ENCODE measurements at regions not wholly inside any gene's neighbourhood (a gene's known extent, or its start where the extent isn't known, plus 50 kb on each side); places are given as distances from the start of the nearest gene placed in this dataset.

DNA sequence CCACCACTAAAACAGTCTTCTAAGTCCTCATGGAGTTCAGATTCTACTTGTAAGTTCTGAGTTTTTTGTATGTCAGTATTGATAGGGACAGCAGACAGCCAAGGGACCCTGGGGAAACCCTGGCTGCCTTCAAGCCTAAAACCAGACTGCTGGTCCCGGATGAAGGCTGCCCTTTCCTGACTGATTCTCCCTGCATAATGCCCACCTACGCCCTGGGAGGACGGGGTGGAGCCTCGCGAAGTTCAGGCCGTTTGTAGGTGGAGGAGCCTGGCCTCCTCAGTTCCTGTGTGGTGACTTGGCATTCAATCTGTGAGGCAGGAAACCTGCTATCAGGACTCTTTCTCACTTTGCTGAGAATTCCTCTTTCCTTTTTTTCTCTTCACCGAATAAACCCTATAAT, 120.3 kb upstream of the LGSN start:
- H3K4me1 ChIP-seq (ENCODE audit: insufficient read depth, low read length) = no peaks in the 10 kb centered on the region
- no peaks in the 10 kb centered on the region for H3K9me3 ChIP-seq (ENCODE audit: low read depth, low read length)
- no peak overlapping the region for H3K27ac ChIP-seq (ENCODE audit: low read depth, low read length)
- no peaks in the 10 kb centered on the region for H4K20me1 ChIP-seq (ENCODE audit: insufficient read depth, low read length)
- H3K4me3 ChIP-seq (ENCODE audit: insufficient read depth, low read length) = no peak overlapping the region
- H3K4me2 ChIP-seq (ENCODE audit: insufficient read depth, low read length) = no peak overlapping the region
- H3K36me3 ChIP-seq (ENCODE audit: insufficient read depth, low read length) = no peaks in the 10 kb centered on the region
- H3K79me2 ChIP-seq (ENCODE audit: insufficient read depth, low read length) = no peaks in the 10 kb centered on the region
- no peak overlapping the region for H2AFZ ChIP-seq (ENCODE audit: low read length)
- DNase-seq (ENCODE audit: insufficient read length, low spot score, missing footprints) = no peak
- TF ChIP-seq, protein P1, sequence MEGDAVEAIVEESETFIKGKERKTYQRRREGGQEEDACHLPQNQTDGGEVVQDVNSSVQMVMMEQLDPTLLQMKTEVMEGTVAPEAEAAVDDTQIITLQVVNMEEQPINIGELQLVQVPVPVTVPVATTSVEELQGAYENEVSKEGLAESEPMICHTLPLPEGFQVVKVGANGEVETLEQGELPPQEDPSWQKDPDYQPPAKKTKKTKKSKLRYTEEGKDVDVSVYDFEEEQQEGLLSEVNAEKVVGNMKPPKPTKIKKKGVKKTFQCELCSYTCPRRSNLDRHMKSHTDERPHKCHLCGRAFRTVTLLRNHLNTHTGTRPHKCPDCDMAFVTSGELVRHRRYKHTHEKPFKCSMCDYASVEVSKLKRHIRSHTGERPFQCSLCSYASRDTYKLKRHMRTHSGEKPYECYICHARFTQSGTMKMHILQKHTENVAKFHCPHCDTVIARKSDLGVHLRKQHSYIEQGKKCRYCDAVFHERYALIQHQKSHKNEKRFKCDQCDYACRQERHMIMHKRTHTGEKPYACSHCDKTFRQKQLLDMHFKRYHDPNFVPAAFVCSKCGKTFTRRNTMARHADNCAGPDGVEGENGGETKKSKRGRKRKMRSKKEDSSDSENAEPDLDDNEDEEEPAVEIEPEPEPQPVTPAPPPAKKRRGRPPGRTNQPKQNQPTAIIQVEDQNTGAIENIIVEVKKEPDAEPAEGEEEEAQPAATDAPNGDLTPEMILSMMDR (IDR thresholded peaks at IDR 0.05; ENCODE audit: extremely low read depth, low read depth, low read length) = no peak
- H3K27me3 ChIP-seq (ENCODE audit: insufficient read depth, low read length) = no peaks in the 10 kb centered on the region

GRCh38 chr6:63440594-63440993, 120.8 kb upstream of the LGSN start:
- DNase-seq (ENCODE audit: insufficient read length, low spot score, missing footprints) = no peak
- Histone ChIP-seq H3K4me1 (ENCODE audit: insufficient read depth, low read length) (no peaks in the 10 kb centered on the region), H3K79me2 (ENCODE audit: insufficient read depth, low read length) (no peaks in the 10 kb centered on the region), H3K9me3 (ENCODE audit: low read depth, low read length) (no peaks in the 10 kb centered on the region), H3K4me3 (ENCODE audit: insufficient read depth, low read length) (no peak overlapping the region), H3K27ac (ENCODE audit: low read depth, low read length) (no peak overlapping the region), H3K27me3 (ENCODE audit: insufficient read depth, low read length) (no peaks in the 10 kb centered on the region), H2AFZ (ENCODE audit: low read length) (no peak overlapping the region), H3K36me3 (ENCODE audit: insufficient read depth, low read length) (no peaks in the 10 kb centered on the region), H3K4me2 (ENCODE audit: insufficient read depth, low read length) (no peak overlapping the region), H4K20me1 (ENCODE audit: insufficient read depth, low read length) (no peaks in the 10 kb centered on the region)
- TF ChIP-seq, protein P1 (IDR thresholded peaks at IDR 0.05; ENCODE audit: extremely low read depth, low read depth, low read length) = no peak

- Histone ChIP-seq H3K4me2 (ENCODE audit: insufficient read depth, low read length) (no peak overlapping the region), H3K79me2 (ENCODE audit: insufficient read depth, low read length) (no peaks in the 10 kb centered on the region), H3K27ac (ENCODE audit: low read depth, low read length) (no peak overlapping the region), H2AFZ (ENCODE audit: low read length) (no peak overlapping the region), H3K36me3 (ENCODE audit: insufficient read depth, low read length) (no peaks in the 10 kb centered on the region), H3K4me1 (ENCODE audit: insufficient read depth, low read length) (no peaks in the 10 kb centered on the region), H3K9me3 (ENCODE audit: low read depth, low read length) (no peaks in the 10 kb centered on the region), H3K27me3 (ENCODE audit: insufficient read depth, low read length) (no peaks in the 10 kb centered on the region), H3K4me3 (ENCODE audit: insufficient read depth, low read length) (no peak overlapping the region), H4K20me1 (ENCODE audit: insufficient read depth, low read length) (no peaks in the 10 kb centered on the region)
- DNase-seq (ENCODE audit: insufficient read length, low spot score, missing footprints) = no peak
- TF ChIP-seq, protein P1 (IDR thresholded peaks at IDR 0.05; ENCODE audit: extremely low read depth, low read depth, low read length) = no peak
Observed at GRCh38 chr6:63441266-63441956, 121.6 kb upstream of the LGSN start.

DNA sequence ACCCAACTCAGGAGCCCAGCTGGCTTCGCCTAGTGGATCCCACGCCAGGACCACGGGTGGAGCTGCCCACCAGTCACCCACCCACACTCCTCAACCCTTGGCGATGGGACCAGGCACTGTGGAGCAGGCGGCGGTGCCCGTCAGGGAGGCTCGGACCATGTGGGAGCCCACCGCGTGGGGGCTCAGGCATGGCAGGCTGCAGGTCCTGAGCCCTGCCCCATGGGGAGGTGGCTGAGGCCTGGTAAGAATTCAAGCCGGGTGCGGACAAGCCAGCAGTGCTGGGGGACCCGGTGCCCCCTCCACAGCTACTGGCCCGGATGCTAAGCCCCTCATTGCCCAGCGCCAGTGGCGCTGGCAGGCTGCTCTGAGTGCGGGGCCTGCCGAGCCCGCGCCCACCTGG, 123.1 kb upstream of the LGSN start:
- Histone ChIP-seq H3K4me1 (ENCODE audit: insufficient read depth, low read length) (no peaks in the 10 kb centered on the region), H3K27me3 (ENCODE audit: insufficient read depth, low read length) (no peaks in the 10 kb centered on the region), H3K36me3 (ENCODE audit: insufficient read depth, low read length) (no peaks in the 10 kb centered on the region), H2AFZ (ENCODE audit: low read length) (no peak overlapping the region), H3K27ac (ENCODE audit: low read depth, low read length) (no peak overlapping the region), H3K79me2 (ENCODE audit: insufficient read depth, low read length) (no peaks in the 10 kb centered on the region), H4K20me1 (ENCODE audit: insufficient read depth, low read length) (no peaks in the 10 kb centered on the region), H3K4me3 (ENCODE audit: insufficient read depth, low read length) (no peak overlapping the region), H3K9me3 (ENCODE audit: low read depth, low read length) (no peaks in the 10 kb centered on the region), H3K4me2 (ENCODE audit: insufficient read depth, low read length) (no peak overlapping the region)
- TF ChIP-seq, protein P1 (IDR thresholded peaks at IDR 0.05; ENCODE audit: extremely low read depth, low read depth, low read length) = no peak
- DNase-seq (ENCODE audit: insufficient read length, low spot score, missing footprints) = no peak
